AML-193 (cell line): ENCODE measurements at regions not wholly inside any gene's neighbourhood (a gene's known extent, or its start where the extent isn't known, plus 50 kb on each side); places are given as distances from the start of the nearest gene placed in this dataset.

Experiments
- DNase-seq, 2 experiments: peaks; one replicate each; lab custom pipeline; 2025; lab: John Stamatoyannopoulos, UW

DNA sequence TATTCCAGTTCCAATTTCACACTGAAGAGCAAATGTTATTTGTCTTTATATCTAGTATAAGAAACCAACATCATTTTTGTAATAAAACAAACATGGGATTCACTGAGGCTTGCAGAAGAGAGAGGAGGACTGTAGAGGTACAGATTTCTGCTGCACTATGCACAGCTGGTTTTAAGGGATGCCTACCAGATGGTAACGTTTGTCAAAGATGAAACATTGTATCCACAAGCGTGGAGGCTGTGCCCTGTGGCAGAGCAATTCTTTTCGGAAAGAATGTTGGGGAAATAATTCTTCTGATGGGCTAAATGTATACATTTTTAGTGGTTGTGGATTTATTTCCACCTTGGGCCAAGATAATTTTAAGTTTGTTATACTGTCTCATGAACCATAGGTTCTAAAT, 272.4 kb downstream of the DUSP10 start:
- no peak for DNase-seq

DNA sequence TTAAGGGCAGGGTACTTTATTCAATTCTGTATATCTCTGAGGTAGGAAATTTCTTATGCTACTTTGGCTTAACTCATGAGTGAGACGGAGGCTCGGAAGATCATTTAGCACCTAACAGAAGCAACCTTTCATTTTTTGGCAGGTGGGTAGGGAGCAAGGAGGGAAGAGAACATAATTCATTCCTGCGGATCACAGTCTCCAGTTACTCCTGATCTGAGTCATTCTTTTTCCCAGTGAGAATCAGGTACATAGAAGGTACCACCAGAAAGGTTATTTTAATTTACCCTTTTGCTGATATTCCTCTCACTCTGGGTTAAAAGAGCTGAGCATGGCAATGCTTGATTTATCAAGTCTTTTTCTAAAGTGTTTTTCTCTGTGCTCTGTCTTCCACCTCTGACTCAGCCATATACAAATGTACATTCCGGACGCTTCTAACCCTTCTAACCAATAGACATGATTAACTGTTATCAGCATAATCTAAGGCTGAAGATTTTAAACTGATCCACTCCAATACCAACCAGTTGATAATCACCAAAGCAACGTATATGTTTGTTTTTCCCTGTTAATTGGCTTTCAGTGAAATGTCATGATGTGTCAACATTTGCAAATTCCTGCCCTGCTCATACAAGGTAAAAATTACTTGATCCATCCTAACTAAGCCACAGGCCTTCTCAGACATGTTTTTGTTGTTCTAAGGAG, 271.7 kb downstream of the DUSP10 start:
- no peak for DNase-seq

DNA sequence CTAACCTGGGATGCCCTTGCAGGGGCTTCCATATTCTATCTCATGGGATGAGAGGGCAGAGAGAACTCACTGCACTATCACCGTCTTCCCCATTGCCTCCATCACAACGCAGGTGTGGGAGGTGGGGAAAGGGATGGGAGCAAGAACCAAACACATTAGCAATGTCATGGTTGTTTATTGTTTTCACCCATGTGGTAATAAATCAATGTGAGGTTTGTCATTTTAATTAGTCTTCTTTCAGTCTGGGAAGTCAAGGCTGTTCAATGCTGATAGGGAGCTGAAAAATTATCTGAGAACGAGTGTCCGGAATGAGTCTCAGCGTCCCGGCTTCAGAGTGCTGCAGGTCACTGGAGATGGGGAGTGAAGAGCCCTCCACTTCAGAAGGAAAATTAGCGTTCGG, 268.5 kb downstream of the DUSP10 start:
- no peak for DNase-seq

DNA sequence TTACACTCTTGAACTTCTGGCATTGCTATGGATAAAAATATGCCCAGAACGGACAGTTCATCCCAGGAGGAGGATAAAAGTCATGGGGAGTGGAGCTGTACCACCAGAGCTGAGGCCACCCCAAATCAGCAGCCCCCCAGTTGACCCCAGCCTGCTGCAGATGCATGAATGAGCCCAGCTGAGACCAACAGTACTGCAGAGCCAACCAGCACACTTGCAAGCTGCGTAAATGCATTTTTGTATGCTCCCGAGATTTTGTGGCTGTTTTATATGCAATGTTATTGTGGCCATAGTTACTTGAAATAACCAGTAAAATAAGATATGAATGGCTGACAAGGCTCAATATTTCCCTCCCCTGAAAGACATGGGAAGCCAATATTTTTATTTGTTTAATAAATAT, 264.6 kb downstream of the DUSP10 start:
- no peak for DNase-seq

DNA sequence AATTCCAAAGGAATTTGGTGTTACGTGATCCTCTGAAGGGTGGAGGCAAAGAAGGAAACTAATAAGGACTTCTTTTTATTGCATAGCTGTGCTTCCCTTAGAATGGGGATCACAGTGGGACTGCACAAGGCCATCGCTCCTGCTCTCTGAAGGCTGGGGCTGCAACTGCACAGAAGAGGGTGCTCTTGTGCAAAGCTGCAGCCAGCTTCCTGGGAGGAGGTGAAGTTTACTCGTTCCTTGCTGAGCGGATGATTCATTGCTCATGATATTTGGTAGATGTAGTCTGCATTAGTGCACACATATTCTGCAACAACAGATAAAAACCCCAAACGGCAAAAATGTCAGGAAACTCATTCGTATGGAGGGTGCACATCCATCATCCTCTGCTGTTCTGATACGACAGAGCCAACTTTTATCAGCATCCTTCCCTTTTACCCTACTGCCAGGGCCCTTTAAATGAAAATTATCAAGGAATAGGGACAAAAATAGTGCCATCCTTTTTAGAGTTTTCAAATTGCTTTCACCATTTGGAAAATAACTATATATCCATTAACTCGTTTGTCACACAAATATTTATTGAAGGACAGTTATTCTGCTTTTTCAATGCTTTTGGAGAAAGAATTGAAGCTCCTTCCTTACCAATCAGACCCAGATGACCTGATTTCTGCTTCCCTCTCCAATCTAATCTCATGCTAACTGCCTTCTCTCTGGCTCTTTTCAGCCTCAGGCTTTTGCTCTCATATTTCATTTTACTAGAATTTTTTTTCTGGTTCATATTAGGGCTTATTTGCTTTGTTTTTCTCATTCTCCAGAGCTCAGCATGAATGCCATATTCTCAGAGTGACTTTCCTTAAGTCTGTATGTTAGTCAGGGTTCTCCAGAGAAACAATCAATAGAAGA, 263.6 kb downstream of the DUSP10 start:
- DNase-seq, result peak in 1 of 2 experiments; percentile 3

DNA sequence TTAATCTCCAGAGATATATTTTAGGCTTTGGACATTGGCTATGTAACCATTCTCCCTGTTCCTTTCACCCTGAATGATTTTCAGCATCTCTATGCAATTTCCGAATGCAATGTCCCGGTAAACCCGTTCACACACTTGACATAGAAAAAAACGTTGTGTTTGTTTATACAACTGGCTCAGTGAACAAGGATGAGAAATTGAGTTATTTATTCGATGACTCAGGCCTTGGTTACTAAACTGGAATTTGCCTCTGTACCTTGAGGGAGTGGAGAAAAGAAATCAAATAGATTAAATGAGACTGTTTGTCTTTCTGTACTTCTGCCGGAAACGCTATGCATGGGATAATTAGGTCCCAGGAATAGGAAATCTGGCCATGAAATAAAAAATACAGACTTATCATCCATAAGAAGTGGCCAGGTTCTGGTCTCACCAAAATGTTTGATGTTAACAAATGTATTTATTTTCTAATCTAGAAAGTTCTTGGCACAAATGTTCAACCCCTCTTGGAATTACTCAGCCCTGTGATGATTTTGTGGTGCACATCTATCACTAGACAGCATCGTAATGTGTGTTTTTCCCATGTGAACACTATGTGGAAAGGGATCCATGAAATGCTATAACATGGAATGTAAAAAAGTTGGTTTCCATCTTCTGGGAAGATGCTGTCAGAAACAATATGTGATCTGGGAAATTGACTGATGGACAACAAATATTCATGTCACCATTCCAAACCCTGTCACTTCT, 253.9 kb downstream of the DUSP10 start:
- no peak for DNase-seq

DNA sequence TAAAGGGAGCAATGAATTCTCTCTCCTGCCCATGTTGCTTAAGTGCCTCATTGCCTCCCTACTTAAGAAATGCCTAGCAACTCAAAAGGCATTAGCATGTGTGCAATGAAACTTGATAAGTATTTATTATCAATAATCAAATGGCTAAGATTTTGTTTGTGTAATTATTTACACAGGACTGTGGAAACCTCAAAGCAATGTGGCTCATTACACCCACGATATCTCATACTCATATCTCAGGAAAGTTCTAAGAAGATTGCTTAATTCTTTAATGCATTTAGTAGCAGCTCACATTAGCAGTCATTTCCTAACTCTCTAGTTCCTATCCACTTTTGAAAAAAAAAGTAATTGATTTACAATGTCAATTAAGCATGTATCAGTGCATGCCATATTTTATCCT, 253.3 kb downstream of the DUSP10 start:
- DNase-seq, result no peak

DNA sequence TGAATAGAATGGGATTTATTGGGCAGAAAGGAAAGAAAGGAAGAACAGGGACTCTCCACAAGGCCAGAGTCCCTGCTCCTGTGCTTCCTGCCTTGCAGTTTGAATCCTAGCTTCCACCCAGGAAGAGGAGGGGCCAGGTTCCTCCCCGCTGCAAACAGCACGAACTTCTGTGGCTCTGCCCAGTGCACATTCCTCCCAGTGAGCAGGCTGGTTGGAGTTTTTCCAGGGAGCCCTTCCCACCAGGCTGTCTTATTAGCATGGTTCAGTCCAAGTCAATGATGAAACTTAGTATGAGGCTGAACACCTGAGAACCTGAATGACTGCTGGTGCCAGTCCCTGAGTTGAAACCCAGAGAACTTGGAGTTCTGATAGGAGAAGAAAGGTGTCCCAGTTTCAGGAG, 247.2 kb downstream of the DUSP10 start:
- DNase-seq, result no peak

DNA sequence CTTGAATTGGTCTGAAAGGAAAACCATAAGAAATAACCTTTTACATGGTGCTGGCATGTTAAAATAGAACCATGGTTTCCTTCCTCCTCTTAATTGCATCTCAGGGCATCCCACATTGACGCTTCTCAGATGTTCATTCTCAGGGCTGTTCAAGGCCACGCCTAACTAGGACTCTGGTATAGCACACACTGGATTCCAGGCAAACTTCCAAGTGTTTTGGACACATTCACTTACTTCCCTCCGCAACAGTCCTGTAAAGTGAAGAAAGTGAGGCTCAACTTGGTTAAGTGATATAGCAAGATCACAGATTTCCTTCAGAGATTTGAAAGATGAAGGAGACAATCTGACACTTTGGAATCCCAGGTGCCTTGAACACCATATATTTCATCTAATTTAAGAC, 244.8 kb downstream of the DUSP10 start:
- no peak for DNase-seq

DNA sequence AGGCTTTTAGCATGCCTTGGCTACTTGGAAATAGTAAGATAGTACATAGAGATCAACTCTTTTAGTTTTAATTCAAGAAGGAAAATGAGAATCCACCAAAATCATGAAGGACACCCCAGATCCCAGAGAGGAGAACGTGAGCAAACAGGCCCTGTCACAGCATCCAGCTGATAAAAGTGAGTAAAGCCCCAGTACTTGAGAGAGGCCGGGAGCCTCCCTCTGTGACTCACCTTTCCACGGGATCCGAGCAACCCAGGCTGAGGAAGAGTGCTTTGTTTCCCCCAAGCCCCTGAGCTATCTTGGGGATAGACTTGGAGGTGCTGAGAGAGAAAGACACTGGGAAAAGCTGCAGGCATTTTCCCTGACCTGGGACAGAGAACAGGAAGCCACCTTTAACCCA, 238.6 kb downstream of the DUSP10 start:
- no peak for DNase-seq

DNA sequence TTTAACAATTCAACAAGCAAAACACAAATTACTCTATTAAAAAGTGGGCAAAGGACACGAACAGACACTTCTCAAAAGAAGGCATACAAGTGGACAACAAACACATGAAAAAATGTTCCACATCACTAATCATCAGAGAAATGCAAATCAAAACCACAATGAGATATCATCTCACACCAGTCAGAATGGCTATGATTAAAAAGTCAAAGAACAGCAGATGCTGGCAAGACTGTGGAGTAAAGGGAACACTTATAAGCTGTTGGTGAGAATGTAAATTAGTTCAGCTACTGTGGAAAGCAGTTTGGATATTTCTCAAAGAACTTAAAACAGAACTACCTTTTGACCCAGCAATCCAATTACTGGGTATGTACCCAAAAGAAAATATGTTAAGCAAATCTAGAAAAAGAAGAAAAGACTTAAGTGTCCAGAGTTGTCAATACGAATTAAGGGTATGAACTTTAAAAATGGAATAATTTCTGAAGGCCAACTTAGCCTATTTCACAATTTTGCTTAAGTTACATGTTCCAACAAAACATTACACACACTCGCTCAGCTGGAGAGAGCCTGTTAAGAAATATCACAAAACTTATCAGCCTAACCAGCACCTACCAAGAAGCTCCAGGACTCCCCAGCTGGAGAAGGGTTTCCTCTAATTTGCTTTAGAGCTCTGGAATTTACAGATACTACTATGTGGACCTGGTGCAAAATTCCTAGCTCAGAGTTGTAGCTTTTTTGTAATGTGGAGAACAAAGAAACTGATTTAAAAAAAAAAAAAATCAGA, 232.1 kb downstream of the DUSP10 start:
- no peak for DNase-seq

DNA sequence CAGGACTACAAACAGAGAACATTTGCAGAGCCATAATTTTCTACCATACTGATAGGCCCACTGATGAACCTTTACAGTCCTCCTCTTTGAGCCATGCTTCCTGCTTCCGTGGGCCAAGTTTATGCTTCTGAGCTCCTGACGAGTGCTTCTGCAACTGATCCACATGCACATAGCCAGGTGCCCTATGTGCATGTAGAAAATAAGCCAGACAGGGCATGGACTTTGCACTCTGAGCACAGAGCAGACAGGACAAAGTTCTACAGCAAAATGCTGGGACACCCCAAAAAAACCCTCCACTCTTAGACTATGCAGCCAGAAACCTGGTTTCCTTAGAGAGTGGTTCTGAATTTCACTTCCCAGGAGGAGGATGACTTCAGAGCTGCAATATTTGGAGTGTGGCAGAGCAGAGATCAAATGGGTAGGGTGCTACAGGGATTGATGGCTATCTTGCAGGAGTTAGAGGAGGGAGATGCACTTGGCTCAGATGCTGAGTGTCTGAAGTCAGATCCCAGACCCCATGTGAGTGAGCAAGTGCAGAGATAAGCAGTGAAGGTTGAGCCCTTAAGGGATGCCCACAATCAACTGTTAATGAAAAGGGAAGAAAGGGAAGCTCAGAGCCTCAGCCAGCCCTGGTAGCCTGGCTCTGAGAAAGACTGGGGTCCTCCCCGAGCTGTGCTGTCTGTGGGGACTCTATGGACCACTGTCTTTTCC, 230.9 kb downstream of the DUSP10 start:
- DNase-seq, result no peak

DNA sequence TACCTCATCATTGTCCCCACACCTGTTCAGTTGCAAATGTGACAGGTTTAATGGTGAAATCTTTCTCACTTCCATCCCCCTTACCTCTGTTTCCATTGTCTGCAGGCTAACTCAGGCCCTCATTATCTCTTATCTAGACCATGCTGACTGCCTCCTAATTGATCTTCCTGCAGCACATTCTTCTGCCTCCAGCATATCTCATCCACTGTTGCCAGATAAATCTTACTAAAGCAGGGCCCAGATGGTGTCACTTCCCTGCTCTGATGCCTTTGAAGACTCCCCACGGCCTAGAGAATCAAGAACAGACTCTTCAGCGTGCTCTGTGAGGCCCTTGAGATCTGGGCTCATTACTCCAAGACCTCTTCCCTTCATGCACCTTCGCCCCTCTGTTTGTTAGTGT, 230.1 kb downstream of the DUSP10 start:
- DNase-seq, result no peak

DNA sequence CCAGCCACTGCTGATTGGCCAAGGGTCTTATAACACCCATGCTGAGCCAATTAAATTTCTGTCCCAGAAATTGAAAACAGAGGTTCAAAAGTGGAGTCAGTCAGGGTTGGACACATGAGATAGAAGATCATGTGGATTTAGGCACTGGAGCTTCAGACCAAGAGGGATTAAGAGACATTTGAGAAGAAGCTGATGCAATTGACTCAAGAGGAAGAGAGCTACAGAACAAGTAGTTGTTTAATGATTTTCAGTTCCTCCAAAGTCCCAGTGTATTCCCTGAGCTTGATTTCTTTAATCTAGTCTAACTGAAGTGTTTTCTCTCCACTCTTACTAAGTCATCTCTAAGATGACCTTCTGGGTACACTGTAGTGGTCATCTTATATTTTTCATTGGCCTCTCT, 227.1 kb downstream of the DUSP10 start:
- no peak for DNase-seq

DNA sequence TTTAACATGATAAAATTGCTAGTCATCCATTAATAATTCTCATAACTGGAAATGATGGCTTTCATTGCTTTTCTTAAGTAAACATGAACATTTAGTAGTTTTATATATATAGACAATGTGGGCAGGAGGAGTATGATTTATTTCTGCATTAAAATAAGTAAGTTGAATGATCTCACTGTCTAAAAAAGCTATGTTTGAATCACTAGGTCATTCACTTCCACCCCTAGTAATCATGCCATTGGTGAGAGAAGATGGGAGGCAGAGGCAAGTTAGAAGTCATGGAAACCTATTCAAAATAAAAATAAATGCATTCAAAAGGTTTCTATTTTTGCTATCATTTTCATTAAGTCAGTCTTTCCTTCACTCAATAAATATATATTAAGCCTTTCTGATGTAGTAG, 226.4 kb downstream of the DUSP10 start:
- DNase-seq, result no peak

DNA sequence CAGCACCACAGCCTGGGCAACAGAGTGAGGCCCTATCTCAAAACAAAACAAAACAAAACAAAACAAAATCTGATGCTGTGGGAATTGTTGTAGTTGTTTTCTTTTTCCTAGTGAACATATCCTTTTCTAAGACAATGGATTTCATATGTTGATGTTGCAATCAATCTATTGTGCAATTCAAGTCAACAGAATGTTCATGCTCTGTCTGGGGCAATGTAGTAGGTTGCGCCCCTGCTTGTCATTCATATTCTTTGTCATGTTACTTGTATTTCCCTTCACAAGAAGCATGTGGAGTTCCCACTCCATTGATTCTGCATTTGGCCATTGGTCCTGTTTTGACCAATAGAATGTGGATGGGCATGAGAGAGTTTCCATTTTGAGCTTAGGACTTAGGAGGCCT, 223.9 kb downstream of the DUSP10 start:
- no peak for DNase-seq

DNA sequence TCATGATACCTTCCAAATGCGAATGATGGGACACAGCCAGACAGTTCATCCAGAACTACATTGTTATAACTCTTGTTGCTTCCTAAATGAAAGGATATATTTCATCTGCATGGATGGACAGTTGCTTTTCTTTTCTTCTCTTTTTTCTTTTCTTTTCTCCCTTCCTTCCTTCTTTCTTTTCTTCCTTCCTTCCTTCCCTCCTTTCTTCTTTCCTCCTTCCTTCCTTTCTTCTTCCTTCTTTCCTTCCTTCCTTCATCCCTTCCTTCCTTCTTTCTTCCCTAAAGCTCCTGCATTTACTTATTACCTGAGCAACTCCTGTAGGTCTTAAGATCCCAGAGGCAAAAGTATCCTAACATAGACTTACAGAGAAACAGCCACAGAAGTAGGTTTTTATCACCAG, 221.6 kb downstream of the DUSP10 start:
- no peak for DNase-seq

DNA sequence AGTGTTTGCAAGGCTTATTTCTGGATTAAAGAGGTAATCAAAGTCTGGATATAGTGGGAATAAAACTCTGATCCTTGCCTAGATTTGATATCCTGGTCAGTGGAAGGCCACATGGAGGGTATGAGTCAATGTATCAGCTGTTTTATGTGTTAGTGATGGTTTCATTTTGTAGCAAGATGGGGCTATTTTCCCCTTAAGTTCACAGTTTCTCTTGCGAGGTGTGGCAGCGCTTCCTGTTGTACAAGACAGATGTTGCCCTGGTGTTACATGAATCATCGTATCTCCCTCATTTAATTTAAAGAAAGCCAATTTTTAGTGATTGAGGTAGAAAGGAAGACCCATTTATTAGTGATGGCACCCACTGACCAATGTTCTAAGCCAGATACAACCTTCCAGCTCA, 220.2 kb downstream of the DUSP10 start:
- DNase-seq, result no peak

DNA sequence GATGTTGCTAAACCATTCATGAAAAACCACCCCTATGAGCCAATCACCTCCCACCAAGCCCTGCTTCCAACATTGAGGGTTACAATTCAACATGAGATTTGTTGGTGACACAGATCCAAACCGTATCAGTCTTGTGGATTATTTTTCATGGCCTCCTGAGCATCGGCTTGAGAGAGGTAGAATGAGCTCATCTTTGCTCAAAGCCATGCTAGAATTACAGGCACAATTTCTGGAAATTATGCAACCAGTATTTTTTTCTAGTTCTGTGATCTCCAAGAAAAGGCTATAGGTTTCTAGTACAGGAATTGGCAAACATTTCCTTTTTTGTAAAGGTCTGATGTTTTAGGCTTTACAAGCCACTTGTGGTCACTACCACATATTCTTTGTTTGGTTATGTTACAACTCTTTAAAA, 219.4 kb downstream of the DUSP10 start:
- no peak for DNase-seq

DNA sequence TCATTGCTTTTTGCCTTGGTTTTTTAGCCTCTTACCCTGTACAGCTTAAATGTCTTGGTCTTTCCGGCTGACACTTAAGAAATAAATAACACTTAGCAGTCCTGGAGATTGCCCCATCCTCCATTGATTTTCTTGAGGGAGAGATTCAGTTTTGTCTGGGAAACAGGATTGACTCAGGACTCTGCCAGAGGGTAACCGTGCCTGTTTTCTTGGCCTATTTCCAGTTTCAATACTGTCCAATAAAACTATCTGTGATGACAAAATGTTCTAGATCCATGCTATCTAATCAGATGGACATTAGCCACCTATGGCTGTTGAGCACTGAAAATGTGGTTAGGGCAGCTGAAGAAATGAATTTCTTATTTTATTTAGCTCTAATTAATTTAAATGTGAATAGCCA, 216.1 kb downstream of the DUSP10 start:
- DNase-seq, result no peak

DNA sequence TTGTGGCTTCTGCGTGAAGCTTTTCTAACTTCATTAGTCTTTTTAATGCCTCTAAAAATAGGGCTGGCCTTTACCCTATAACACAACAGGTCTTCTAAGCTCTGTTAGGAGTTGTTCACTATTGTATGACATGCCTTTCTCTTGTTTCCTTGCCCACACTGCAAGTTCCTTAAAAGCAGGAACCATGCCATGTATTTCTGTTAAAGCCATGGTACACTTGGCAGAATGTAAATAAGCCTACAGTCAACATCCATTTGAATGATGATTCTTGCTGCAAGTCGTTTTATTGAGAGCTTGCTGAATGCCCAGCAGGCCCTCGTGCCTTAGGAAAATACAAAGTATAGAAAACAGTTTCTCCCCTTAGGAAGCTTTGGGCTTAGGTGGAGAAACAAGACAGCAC, 214.6 kb downstream of the DUSP10 start:
- DNase-seq, result no peak
